ENCODE measurements at regions not wholly inside any gene's neighbourhood (a gene's known extent, or its start where the extent isn't known, plus 50 kb on each side); places are given as distances from the start of the nearest gene placed in this dataset.

DNA sequence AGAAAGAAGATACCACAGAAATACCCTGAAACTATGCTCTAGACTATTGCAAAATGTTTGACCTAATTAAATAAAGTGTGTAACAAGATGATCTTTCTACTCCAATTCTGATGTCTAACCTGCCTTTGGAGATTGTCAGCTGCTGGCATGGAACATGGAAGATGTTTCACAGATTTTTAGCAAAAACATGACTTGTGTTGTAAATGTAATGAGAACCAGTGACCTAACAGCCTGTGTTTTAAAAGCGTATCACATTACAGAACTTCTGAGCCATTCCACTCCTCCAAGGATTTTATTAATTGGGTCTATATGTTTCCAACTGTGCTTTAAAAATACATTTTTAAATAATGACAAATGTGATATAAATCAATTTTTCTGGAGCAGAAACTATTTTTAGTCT lies 526.3 kb upstream of the SEMA3D start:
- no peak overlapping the region for H3K4me3 ChIP-seq (ENCODE audit: control insufficient read depth in 2 of 3, extremely low read depth in 1 of 3, insufficient read depth in 2 of 3, low read depth in 1 of 3, low read length in 3 of 3)
- H3K79me2 ChIP-seq (ENCODE audit: control insufficient read depth, insufficient read depth, low read length), result no peaks in the 10 kb centered on the region
- dilution Hi-C loops (cut with MboI; ENCODE audit: extremely low pct_ligation_motif_present, low sequenced_read_pairs), result no loop called here
- no peak for DNase-seq (ENCODE audit: low read depth, low spot score)
- no peaks in the 10 kb centered on the region for H4K20me1 ChIP-seq (ENCODE audit: control insufficient read depth, extremely low read depth, insufficient read depth, low read length)
- no peaks in the 10 kb centered on the region for H3K4me1 ChIP-seq (ENCODE audit: control insufficient read depth, extremely low read depth, insufficient read depth, low read length)
- no peak overlapping the region for H3K9ac ChIP-seq (ENCODE audit: control insufficient read depth, extremely low read depth, insufficient read depth, low read length)
- no peak for FAIRE-seq
- H3K9me3 ChIP-seq (ENCODE audit: control insufficient read depth, low read depth, low read length), result no peaks in the 10 kb centered on the region
- H3K27me3 ChIP-seq (ENCODE audit: control insufficient read depth, extremely low read depth, insufficient read depth, low read length), result no peaks in the 10 kb centered on the region
- no peaks in the 10 kb centered on the region for H3K36me3 ChIP-seq (ENCODE audit: control insufficient read depth in 2 of 2, extremely low read depth in 1 of 2, insufficient read depth in 2 of 2, low read length in 2 of 2)
- no peak overlapping the region for H2AFZ ChIP-seq (ENCODE audit: control insufficient read depth, low read length)
- no peaks in the 10 kb centered on the region for H3K9me1 ChIP-seq (ENCODE audit: control insufficient read depth, extremely low read depth, insufficient read depth, low read length)
- H3K4me2 ChIP-seq (ENCODE audit: control insufficient read depth, extremely low read depth, insufficient read depth, low read depth, low read length), result no peak overlapping the region
- no peak overlapping the region for H3K27ac ChIP-seq (ENCODE audit: control insufficient read depth, insufficient read depth, low read length)
- no peak for TF ChIP-seq EZH2 (IDR thresholded peaks at IDR 0.05; ENCODE audit: low read length)
- TF ChIP-seq, protein P1, sequence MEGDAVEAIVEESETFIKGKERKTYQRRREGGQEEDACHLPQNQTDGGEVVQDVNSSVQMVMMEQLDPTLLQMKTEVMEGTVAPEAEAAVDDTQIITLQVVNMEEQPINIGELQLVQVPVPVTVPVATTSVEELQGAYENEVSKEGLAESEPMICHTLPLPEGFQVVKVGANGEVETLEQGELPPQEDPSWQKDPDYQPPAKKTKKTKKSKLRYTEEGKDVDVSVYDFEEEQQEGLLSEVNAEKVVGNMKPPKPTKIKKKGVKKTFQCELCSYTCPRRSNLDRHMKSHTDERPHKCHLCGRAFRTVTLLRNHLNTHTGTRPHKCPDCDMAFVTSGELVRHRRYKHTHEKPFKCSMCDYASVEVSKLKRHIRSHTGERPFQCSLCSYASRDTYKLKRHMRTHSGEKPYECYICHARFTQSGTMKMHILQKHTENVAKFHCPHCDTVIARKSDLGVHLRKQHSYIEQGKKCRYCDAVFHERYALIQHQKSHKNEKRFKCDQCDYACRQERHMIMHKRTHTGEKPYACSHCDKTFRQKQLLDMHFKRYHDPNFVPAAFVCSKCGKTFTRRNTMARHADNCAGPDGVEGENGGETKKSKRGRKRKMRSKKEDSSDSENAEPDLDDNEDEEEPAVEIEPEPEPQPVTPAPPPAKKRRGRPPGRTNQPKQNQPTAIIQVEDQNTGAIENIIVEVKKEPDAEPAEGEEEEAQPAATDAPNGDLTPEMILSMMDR (optimal IDR thresholded peaks at IDR 0.05 in 1 of 3, IDR thresholded peaks at IDR 0.05 in 1 of 3, conservative IDR thresholded peaks at IDR 0.05 in 1 of 3; ENCODE audit: extremely low read depth in 1 of 3, insufficient read depth in 2 of 3, low read length in 3 of 3), result no peak

DNA sequence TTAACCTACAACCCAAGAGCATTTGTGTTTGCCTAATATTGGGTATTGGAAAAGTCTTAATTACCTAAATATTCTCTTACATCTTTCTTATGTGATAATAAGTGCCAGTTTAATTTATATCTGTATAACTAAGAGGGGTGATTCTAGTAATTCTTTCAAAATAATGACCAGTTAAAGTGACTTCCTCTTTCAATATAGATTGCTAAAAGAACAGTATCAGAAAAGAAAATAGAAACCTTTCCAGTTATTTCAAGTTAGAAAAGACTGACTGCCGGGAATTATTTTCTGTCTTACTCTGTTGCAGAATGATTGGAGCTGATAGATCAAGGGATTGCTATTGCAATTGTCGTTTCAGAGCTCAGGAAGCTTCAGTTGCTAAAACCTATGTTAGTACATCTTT lies 525.0 kb upstream of the SEMA3D start:
- Histone ChIP-seq H3K4me3 (ENCODE audit: control insufficient read depth in 2 of 3, extremely low read depth in 1 of 3, insufficient read depth in 2 of 3, low read depth in 1 of 3, low read length in 3 of 3) (no peak overlapping the region), H4K20me1 (ENCODE audit: control insufficient read depth, extremely low read depth, insufficient read depth, low read length) (no peaks in the 10 kb centered on the region), H3K9me1 (ENCODE audit: control insufficient read depth, extremely low read depth, insufficient read depth, low read length) (no peaks in the 10 kb centered on the region), H3K79me2 (ENCODE audit: control insufficient read depth, insufficient read depth, low read length) (no peaks in the 10 kb centered on the region), H3K27me3 (ENCODE audit: control insufficient read depth, extremely low read depth, insufficient read depth, low read length) (no peaks in the 10 kb centered on the region), H3K4me1 (ENCODE audit: control insufficient read depth, extremely low read depth, insufficient read depth, low read length) (no peaks in the 10 kb centered on the region), H3K9ac (ENCODE audit: control insufficient read depth, extremely low read depth, insufficient read depth, low read length) (no peak overlapping the region), H3K4me2 (ENCODE audit: control insufficient read depth, extremely low read depth, insufficient read depth, low read depth, low read length) (no peak overlapping the region), H3K27ac (ENCODE audit: control insufficient read depth, insufficient read depth, low read length) (no peak overlapping the region), H3K9me3 (ENCODE audit: control insufficient read depth, low read depth, low read length) (no peaks in the 10 kb centered on the region), H2AFZ (ENCODE audit: control insufficient read depth, low read length) (no peak overlapping the region), H3K36me3 (ENCODE audit: control insufficient read depth in 2 of 2, extremely low read depth in 1 of 2, insufficient read depth in 2 of 2, low read length in 2 of 2) (no peaks in the 10 kb centered on the region)
- dilution Hi-C loops (cut with MboI; ENCODE audit: extremely low pct_ligation_motif_present, low sequenced_read_pairs), result no loop called here
- TF ChIP-seq, protein P1 (optimal IDR thresholded peaks at IDR 0.05 in 1 of 3, IDR thresholded peaks at IDR 0.05 in 1 of 3, conservative IDR thresholded peaks at IDR 0.05 in 1 of 3; ENCODE audit: extremely low read depth in 1 of 3, insufficient read depth in 2 of 3, low read length in 3 of 3), result no peak
- TF ChIP-seq EZH2 (IDR thresholded peaks at IDR 0.05; ENCODE audit: low read length), result no peak
- FAIRE-seq (no peak), DNase-seq (ENCODE audit: low read depth, low spot score) (no peak)

Data from keratinocyte (primary cell).